HCT116 (cell line): ENCODE measurements at regions not wholly inside any gene's neighbourhood (a gene's known extent, or its start where the extent isn't known, plus 50 kb on each side); places are given as distances from the start of the nearest gene placed in this dataset.

Experiments
- ATAC-seq: fragments of 200-7000 bp; cut with Tn5 transposase; 2 replicates; pipeline ENCODE4 v1.9.1; 2020; ENCODE audit warnings: mild to moderate bottlenecking, moderate library complexity
- BruUV-seq: library from RNA; stranded (reverse); fragments of 400-500 nt; replicated peaks from 2 replicates; lab custom pipeline; 2021; lab: Mats Ljungman, UMichigan
- CTCF ChIA-PET: fragments of 300-600 bp; sonication (Branson Sonifier 250); formaldehyde crosslinking; loops from one replicate; lab custom pipeline; 2021; ENCODE audit warnings: antibody characterized with exemption; lab: Charles Lee
- POLR2A ChIA-PET: fragments of 300-600, 350-600 bp; sonication (Branson Sonifier 250); formaldehyde crosslinking; loops from one replicate; lab custom pipeline; 2021; ENCODE audit warnings: antibody characterized with exemption; lab: Charles Lee
- RAD21 ChIA-PET, 2 experiments: fragments of 300-600 bp; sonication (Branson Sonifier 250); formaldehyde crosslinking; loops; one replicate each; lab custom pipeline; 2023; ENCODE audit warnings: low total read pairs in 2 of 2; ENCODE audit not compliant: uncharacterized antibody in 2 of 2, unreplicated experiment in 2 of 2, low non-redundant PET in 1 of 2; lab: Charles Lee
- DNase-seq: peaks from one replicate; pipeline ENCODE4 v3.0.0-alpha.2; 2010; ENCODE audit warnings: low read depth, low spot score
- H2AFZ ChIP-seq: fragments of 200-600 bp; shearing (Covaris generic), sonication (generic); 2 replicates; pipeline ENCODE4 v1.6.1; 2017; ENCODE audit warnings: low read depth, mixed run types, mixed read lengths, antibody characterized with exemption, low read length; ENCODE audit not compliant: poor library complexity, severe bottlenecking
- H3K27ac ChIP-seq: 2 replicates; pipeline ENCODE4 v1.5.1; 2012; ENCODE audit warnings: low read depth, low read length
- H3K27me3 ChIP-seq: fragments of 200-600 bp; sonication (generic); 2 replicates; pipeline ENCODE4 v1.6.1; 2016; ENCODE audit warnings: mixed run types, low read length, mixed read lengths; ENCODE audit not compliant: insufficient read depth
- H3K36me3 ChIP-seq, 2 experiments: fragments of 200-500 bp in 1 of 2; fragments of 200-600 bp in 1 of 2; sonication (Bioruptor generic) in 1 of 2; sonication (generic) in 1 of 2; 2 replicates each; pipeline versions ENCODE4 v1.5.1 to v1.6.1; 2014 to 2016; ENCODE audit warnings: low read length in 2 of 2, inconsistent platforms in 1 of 2, mixed read lengths in 1 of 2, mixed run types in 1 of 2; ENCODE audit not compliant: insufficient read depth in 2 of 2, control insufficient read depth in 1 of 2
- H3K4me1 ChIP-seq, 2 experiments: fragments of 200-600 bp in 1 of 2; sonication (generic) in 1 of 2; 2 replicates each; pipeline versions ENCODE4 v1.5.1 to v1.6.1; 2012 to 2017; ENCODE audit warnings: low read length in 2 of 2, inconsistent platforms in 1 of 2, mild to moderate bottlenecking in 1 of 2, mixed read lengths in 1 of 2, mixed run types in 1 of 2, moderate library complexity in 1 of 2; ENCODE audit not compliant: insufficient read depth in 2 of 2, control insufficient read depth in 1 of 2
- H3K4me2 ChIP-seq: fragments of 200-600 bp; sonication (generic); 2 replicates; pipeline ENCODE4 v1.6.1; 2017; ENCODE audit warnings: mixed run types, low read length, mixed read lengths
- H3K4me3 ChIP-seq, 2 experiments: fragments of 200-600 bp in 1 of 2; sonication (generic) in 1 of 2; replicated peaks in 1 of 2; 2 replicates each; pipeline ENCODE4 v1.5.1; 2011 to 2016; ENCODE audit warnings: low read length in 2 of 2, control low read depth in 1 of 2, low read depth in 1 of 2, mild to moderate bottlenecking in 1 of 2, mixed read lengths in 1 of 2, mixed run types in 1 of 2
- H3K79me2 ChIP-seq: fragments of 200-600 bp; sonication (generic); 2 replicates; pipeline ENCODE4 v1.6.1; 2017; ENCODE audit warnings: mild to moderate bottlenecking, mixed run types, low read length, moderate library complexity, mixed read lengths; ENCODE audit not compliant: insufficient read depth
- H3K9ac ChIP-seq: fragments of 200-600 bp; sonication (generic); 2 replicates; pipeline ENCODE4 v1.6.1; 2016; ENCODE audit warnings: low read length, mixed read lengths
- H3K9me2 ChIP-seq: fragments of 200-600 bp; sonication (generic), shearing (Covaris generic); 2 replicates; pipeline ENCODE4 v1.6.1; 2017; ENCODE audit warnings: mixed run types, mild to moderate bottlenecking, moderate library complexity; ENCODE audit not compliant: insufficient read depth
- H3K9me3 ChIP-seq, 2 experiments: fragments of 200-500 bp in 1 of 2; fragments of 200-600 bp in 1 of 2; sonication (Bioruptor generic) in 1 of 2; sonication (generic) in 1 of 2; 2 replicates each; pipeline ENCODE4 v1.6.1; 2014 to 2017; ENCODE audit warnings: low read length in 2 of 2, mixed read lengths in 2 of 2, inconsistent platforms in 1 of 2, low read depth in 1 of 2, mild to moderate bottlenecking in 1 of 2, mixed run types in 1 of 2, moderate library complexity in 1 of 2; ENCODE audit not compliant: control insufficient read depth in 1 of 2, insufficient read depth in 1 of 2
- H4K20me1 ChIP-seq: fragments of 200-600 bp; sonication (generic), shearing (Covaris generic); 2 replicates; pipeline ENCODE4 v1.6.1; 2017; ENCODE audit warnings: mixed run types, mild to moderate bottlenecking, moderate library complexity; ENCODE audit not compliant: insufficient read depth
- CEBPB ChIP-seq: IDR thresholded peaks from 2 replicates; pipeline ENCODE4 v1.6.1; 2012; ENCODE audit warnings: low read depth
- EGR1 ChIP-seq: IDR thresholded peaks from 2 replicates; pipeline ENCODE4 v1.6.1; 2012; ENCODE audit warnings: low read depth
- EZH2phosphoT487 ChIP-seq: fragments of 200-600 bp; IDR thresholded peaks from 2 replicates; pipeline ENCODE4 v1.6.1; 2018; ENCODE audit warnings: antibody characterized with exemption, borderline replicate concordance
- JUND ChIP-seq: IDR thresholded peaks from 2 replicates; pipeline ENCODE4 v1.6.1; 2012
- MAX ChIP-seq: IDR thresholded peaks from 2 replicates; pipeline ENCODE4 v1.6.1; 2012
- POLR2A ChIP-seq: IDR thresholded peaks from 2 replicates; pipeline ENCODE4 v1.7.0; 2011; ENCODE audit warnings: borderline replicate concordance; ENCODE audit not compliant: insufficient read depth, insufficient read length; ENCODE audit errors: extremely low read depth
- POLR2AphosphoS5 ChIP-seq: IDR thresholded peaks from 2 replicates; pipeline ENCODE4 v1.6.1; 2011; ENCODE audit warnings: mild to moderate bottlenecking, low read depth, low read length, moderate library complexity
- RAD21 ChIP-seq: IDR thresholded peaks from 2 replicates; pipeline ENCODE4 v1.6.1; 2012; ENCODE audit warnings: low read depth, mild to moderate bottlenecking
- SIN3A ChIP-seq: IDR thresholded peaks from 2 replicates; pipeline ENCODE4 v1.6.1; 2012; ENCODE audit warnings: low read depth
- SP1 ChIP-seq: IDR thresholded peaks from 2 replicates; pipeline ENCODE4 v1.6.1; 2012; ENCODE audit warnings: low read depth
- ZFX ChIP-seq: fragments of 450-650 bp; IDR thresholded peaks from 2 replicates; pipeline ENCODE4 v1.6.1; 2017
- ZNF274 ChIP-seq: fragments of 200-500 bp; sonication (Bioruptor generic); IDR thresholded peaks from 2 replicates; pipeline ENCODE4 v1.6.1; 2014; ENCODE audit warnings: mild to moderate bottlenecking, low read depth, low read length, inconsistent platforms
- intact Hi-C: fragments of 100-400 bp; cut with micrococcal nuclease; formaldehyde crosslinking; loops from 2 replicates; pipeline ENCODE4 v1.10.0; 2022
- TF ChIP-seq, protein P1 (sequence below): IDR thresholded peaks from 2 replicates; pipeline ENCODE4 v1.6.1; 2011; ENCODE audit warnings: mild to moderate bottlenecking, low read length, moderate library complexity; ENCODE audit not compliant: insufficient replicate concordance; ENCODE audit errors: extremely low read depth
- TF ChIP-seq, protein P2 (sequence below): IDR thresholded peaks from 2 replicates; pipeline ENCODE4 v1.6.1; 2012

GRCh38 chr12:27388650-27389049 lies 56.0 kb downstream of the BMAL2 start:
- Histone ChIP-seq H3K36me3 (no peaks in the 10 kb centered on the region), H3K9ac (no peak overlapping the region), H3K27me3 (no peaks in the 10 kb centered on the region), H3K27ac (no peak overlapping the region), H4K20me1 (no peaks in the 10 kb centered on the region), H3K9me3 (no peaks in the 10 kb centered on the region), H3K4me1 (peaks cover 0 to 9% of the 10 kb centered on the region in 2 experiments; a peak in 2 of 4 replicates), H3K4me2 (no peak overlapping the region), H2AFZ (no peak overlapping the region), H3K79me2 (no peaks in the 10 kb centered on the region), H3K9me2 (no peaks in the 10 kb centered on the region), H3K4me3 (no peak overlapping the region)
- DNase-seq, result no peak
- intact Hi-C loops, result no loop called here
- no TSS peak for BruUV-seq
- no peak for ATAC-seq
- TF ChIP-seq POLR2A (no peak), EZH2phosphoT487 (no peak), CEBPB (no peak)
- TF ChIP-seq, protein P1, sequence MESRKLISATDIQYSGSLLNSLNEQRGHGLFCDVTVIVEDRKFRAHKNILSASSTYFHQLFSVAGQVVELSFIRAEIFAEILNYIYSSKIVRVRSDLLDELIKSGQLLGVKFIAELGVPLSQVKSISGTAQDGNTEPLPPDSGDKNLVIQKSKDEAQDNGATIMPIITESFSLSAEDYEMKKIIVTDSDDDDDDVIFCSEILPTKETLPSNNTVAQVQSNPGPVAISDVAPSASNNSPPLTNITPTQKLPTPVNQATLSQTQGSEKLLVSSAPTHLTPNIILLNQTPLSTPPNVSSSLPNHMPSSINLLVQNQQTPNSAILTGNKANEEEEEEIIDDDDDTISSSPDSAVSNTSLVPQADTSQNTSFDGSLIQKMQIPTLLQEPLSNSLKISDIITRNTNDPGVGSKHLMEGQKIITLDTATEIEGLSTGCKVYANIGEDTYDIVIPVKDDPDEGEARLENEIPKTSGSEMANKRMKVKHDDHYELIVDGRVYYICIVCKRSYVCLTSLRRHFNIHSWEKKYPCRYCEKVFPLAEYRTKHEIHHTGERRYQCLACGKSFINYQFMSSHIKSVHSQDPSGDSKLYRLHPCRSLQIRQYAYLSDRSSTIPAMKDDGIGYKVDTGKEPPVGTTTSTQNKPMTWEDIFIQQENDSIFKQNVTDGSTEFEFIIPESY, result no peak
- POLR2A ChIA-PET, result no interaction called here
- RAD21 ChIA-PET, result no interaction called here
- CTCF ChIA-PET, result no interaction called here

DNA sequence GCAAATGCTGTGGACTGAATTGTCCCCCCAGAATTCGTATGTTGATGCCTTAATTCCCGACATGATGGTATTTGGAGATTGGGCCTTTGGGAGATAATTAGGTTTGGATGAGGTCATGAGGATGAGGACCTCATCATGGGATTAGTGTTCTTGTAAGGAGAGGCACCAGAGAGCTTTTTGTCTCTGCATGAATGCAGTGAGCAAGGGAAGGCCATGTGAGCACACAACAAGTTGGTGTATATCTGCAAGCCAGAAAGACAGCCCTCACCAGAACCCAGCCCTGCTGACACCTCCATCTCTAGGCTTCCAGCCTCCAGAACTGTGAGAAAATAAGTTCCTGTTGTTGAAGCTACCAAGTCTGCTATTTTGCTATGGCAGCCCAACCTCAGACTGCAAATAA lies 51.9 kb upstream of the SMCO2 start:
- no peaks in the 10 kb centered on the region for H3K9me2 ChIP-seq
- H3K4me3 ChIP-seq, result no peak overlapping the region
- ChIA-PET CTCF (no interaction called here), POLR2A (no interaction called here)
- no peaks in the 10 kb centered on the region for H3K79me2 ChIP-seq
- no peak for DNase-seq
- TF ChIP-seq SP1, result no peak
- TF ChIP-seq, protein P1, result no peak
- no peak for TF ChIP-seq JUND
- TF ChIP-seq POLR2AphosphoS5, result no peak
- no peak for TF ChIP-seq POLR2A
- no peak for TF ChIP-seq ZFX
- no peak for TF ChIP-seq CEBPB
- TF ChIP-seq EZH2phosphoT487, result no peak
- TF ChIP-seq, protein P2, sequence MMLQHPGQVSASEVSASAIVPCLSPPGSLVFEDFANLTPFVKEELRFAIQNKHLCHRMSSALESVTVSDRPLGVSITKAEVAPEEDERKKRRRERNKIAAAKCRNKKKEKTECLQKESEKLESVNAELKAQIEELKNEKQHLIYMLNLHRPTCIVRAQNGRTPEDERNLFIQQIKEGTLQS, result no peak
- TF ChIP-seq EGR1, result no peak
- no peak for TF ChIP-seq RAD21
- TF ChIP-seq ZNF274, result no peak
- no peak for TF ChIP-seq MAX
- TF ChIP-seq SIN3A, result no peak
- TF ChIP-seq, all 23 proteins: peak for 0
- H2AFZ ChIP-seq, result no peak overlapping the region
- no peaks in the 10 kb centered on the region for H3K27me3 ChIP-seq
- H3K4me1 ChIP-seq, result no peaks in the 10 kb centered on the region
- H4K20me1 ChIP-seq, result no peaks in the 10 kb centered on the region
- no peak overlapping the region for H3K4me2 ChIP-seq
- RAD21 ChIA-PET, result no interaction called here
- H3K36me3 ChIP-seq, result no peaks in the 10 kb centered on the region
- H3K9me3 ChIP-seq, result no peaks in the 10 kb centered on the region
- no peak for ATAC-seq
- no peak overlapping the region for H3K27ac ChIP-seq
- no TSS peak for BruUV-seq
- intact Hi-C loops, result no loop called here
- H3K9ac ChIP-seq, result no peak overlapping the region
